NT2/D1 (cell line): ENCODE measurements at regions not wholly inside any gene's neighbourhood (a gene's known extent, or its start where the extent isn't known, plus 50 kb on each side); places are given as distances from the start of the nearest gene placed in this dataset.

Experiments used
- YY1 ChIP-seq: IDR thresholded peaks from 2 replicates; pipeline ENCODE4 v1.6.1; 2011; ENCODE audit not compliant: insufficient read length, insufficient read depth
- ZNF274 ChIP-seq: IDR thresholded peaks from 2 replicates; pipeline ENCODE4 v1.6.1; 2011; ENCODE audit warnings: mild to moderate bottlenecking, low read depth, low read length

DNA sequence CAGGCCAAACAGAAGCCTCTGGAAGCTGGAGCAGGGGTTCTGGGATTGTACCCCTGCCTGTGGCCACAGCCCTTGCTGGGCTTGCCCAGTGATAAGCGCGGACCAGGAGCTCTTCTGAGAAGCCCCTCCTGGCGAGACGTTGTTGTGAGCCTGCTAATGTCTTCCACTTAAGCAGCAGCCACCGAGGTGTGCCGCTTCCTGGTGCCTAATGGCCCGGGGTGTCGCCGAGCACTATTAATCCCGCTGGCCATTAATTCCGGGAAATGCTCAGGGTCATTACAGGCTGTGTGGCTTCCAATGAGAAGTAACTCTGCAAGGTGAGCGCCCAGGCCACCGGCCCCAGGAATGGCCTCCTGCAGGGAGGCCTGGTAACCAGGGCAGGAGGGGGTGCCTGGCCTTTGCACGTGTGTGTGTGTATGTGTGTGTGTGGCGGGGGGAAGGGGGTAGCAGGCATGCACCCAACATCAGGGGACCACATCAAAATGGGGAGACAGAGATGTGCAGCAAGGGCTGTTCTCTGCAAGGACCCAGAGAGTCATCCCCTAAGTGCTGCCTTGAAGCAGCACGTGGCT is 175.0 kb downstream of the URI1 start:
- TF ChIP-seq ZNF274 (no peak), YY1 (no peak)
